HEK293 (cell line): ENCODE measurements at regions not wholly inside any gene's neighbourhood (a gene's known extent, or its start where the extent isn't known, plus 50 kb on each side); places are given as distances from the start of the nearest gene placed in this dataset.
"Not testable (repeated sequence)": the region's sequence is repeated elsewhere in the genome, so short reads cannot be mapped to it uniquely, and the experiment has no call there.

Experiments
- CTCF ChIP-seq: fragments of 450-650 bp; formaldehyde crosslinking; IDR thresholded peaks from 2 replicates; pipeline ENCODE4 v1.5.1; 2016; ENCODE audit warnings: missing biosample characterization, missing genetic modification characterization
- GLI2 ChIP-seq: fragments of 450-650 bp; formaldehyde crosslinking; IDR thresholded peaks from 2 replicates; pipeline ENCODE4; 2017; ENCODE audit warnings: missing biosample characterization, missing genetic modification characterization, low read depth, borderline replicate concordance
- REST ChIP-seq: fragments of 450-650 bp; formaldehyde crosslinking; IDR thresholded peaks from 2 replicates; pipeline ENCODE4 v1.5.1; 2016; ENCODE audit warnings: missing biosample characterization, missing genetic modification characterization
- ZNF148 ChIP-seq: fragments of 450-650 bp; formaldehyde crosslinking; IDR thresholded peaks from 2 replicates; pipeline ENCODE4 v1.5.0; 2017; ENCODE audit warnings: missing biosample characterization, missing genetic modification characterization, borderline replicate concordance
- ZNF843 ChIP-seq: fragments of 450-650 bp; formaldehyde crosslinking; IDR thresholded peaks from 2 replicates; pipeline ENCODE4 v1.5.1; 2016; ENCODE audit warnings: missing biosample characterization, missing genetic modification characterization

GRCh38 chr17:16830770-16831169 lies 140.7 kb downstream of the CCDC144A start:
- not testable (repeated sequence) for TF ChIP-seq GLI2 (tag by site-specific recombination); CTCF (tag by site-specific recombination); REST; ZNF843; ZNF148 (tag by site-specific recombination)
